Endothelial cell (in vitro differentiated cells): ENCODE measurements at regions not wholly inside any gene's neighbourhood (a gene's known extent, or its start where the extent isn't known, plus 50 kb on each side); places are given as distances from the start of the nearest gene placed in this dataset.

Source experiments
- DNase-seq: peaks from one replicate; pipeline ENCODE4 v3.0.0; 2021; ENCODE audit warnings: low spot score
- H3K27ac Mint-ChIP-seq: one replicate; pipeline ENCODE4 v1.8.0; 2021; ENCODE audit warnings: mixed read lengths, inconsistent platforms; ENCODE audit not compliant: unreplicated experiment
- H3K27me3 Mint-ChIP-seq: one replicate; pipeline ENCODE4 v1.8.0; 2021; ENCODE audit warnings: mild to moderate bottlenecking, moderate library complexity, mixed read lengths, inconsistent platforms; ENCODE audit not compliant: unreplicated experiment
- H3K36me3 Mint-ChIP-seq: one replicate; pipeline ENCODE4 v1.8.0; 2021; ENCODE audit warnings: mild to moderate bottlenecking, low read depth, mixed read lengths, inconsistent platforms; ENCODE audit not compliant: unreplicated experiment
- H3K4me1 Mint-ChIP-seq: one replicate; pipeline ENCODE4 v1.8.0; 2021; ENCODE audit warnings: mild to moderate bottlenecking, mixed read lengths, inconsistent platforms; ENCODE audit not compliant: unreplicated experiment
- H3K4me3 Mint-ChIP-seq: one replicate; pipeline ENCODE4 v1.8.0; 2021; ENCODE audit warnings: mild to moderate bottlenecking, mixed read lengths, inconsistent platforms; ENCODE audit not compliant: unreplicated experiment
- H3K9me3 Mint-ChIP-seq: one replicate; pipeline ENCODE4 v1.8.0; 2021; ENCODE audit warnings: mixed read lengths, inconsistent platforms; ENCODE audit not compliant: unreplicated experiment
- TF ChIP-seq, protein P1 (sequence below): fragments of 200-600 bp; sonication (generic); IDR thresholded peaks from one replicate; pipeline ENCODE4 v1.5.0; 2021; ENCODE audit warnings: antibody characterized with exemption; ENCODE audit not compliant: unreplicated experiment

DNA sequence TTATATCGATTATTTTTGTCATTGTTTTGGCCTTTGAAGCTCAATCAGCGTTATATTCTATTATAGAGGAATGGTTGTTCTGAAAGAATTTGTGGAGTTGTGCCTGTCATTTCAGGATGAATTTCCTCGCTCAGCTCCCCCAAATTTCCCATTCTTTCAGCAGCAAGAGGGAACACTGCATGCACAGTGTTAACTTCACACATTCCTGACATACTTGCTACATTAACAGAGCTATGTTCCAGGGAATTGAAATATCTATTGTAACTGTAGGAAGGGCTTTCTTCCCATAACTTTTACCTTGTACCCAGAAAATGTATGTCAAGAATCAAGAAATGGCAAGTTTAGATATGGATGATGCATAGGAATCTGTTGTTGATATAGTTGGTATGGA, 379.0 kb downstream of the LRIG3 start:
- Mint-ChIP-seq H3K9me3 (no peaks in the 10 kb centered on the region), H3K4me3 (no peak overlapping the region), H3K36me3 (no peaks in the 10 kb centered on the region), H3K27ac (no peak overlapping the region), H3K4me1 (no peaks in the 10 kb centered on the region), H3K27me3 (peaks cover 2% of the 10 kb centered on the region)
- TF ChIP-seq, protein P1, sequence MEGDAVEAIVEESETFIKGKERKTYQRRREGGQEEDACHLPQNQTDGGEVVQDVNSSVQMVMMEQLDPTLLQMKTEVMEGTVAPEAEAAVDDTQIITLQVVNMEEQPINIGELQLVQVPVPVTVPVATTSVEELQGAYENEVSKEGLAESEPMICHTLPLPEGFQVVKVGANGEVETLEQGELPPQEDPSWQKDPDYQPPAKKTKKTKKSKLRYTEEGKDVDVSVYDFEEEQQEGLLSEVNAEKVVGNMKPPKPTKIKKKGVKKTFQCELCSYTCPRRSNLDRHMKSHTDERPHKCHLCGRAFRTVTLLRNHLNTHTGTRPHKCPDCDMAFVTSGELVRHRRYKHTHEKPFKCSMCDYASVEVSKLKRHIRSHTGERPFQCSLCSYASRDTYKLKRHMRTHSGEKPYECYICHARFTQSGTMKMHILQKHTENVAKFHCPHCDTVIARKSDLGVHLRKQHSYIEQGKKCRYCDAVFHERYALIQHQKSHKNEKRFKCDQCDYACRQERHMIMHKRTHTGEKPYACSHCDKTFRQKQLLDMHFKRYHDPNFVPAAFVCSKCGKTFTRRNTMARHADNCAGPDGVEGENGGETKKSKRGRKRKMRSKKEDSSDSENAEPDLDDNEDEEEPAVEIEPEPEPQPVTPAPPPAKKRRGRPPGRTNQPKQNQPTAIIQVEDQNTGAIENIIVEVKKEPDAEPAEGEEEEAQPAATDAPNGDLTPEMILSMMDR, result no peak
- no peak for DNase-seq

DNA sequence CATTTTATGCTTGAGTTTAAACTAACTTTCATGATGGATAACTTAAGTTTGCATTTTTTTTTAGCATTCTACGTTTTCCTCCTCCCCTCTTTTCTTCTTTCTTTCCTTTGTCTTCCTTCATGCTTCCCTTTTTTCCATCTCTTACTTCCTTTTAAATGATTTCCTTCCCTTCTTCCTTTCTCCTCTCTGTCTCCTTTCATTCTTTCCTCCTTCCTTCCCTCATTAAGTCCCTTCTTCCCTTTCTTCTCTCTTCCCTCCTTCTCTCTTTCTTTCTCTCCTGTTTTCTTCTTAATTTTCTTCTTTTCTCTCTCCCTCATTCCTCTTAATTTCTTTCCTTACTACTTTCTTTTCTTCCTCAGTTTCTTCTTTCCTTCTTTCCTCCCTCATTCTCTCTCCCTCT, 376.0 kb downstream of the LRIG3 start:
- H3K4me3 Mint-ChIP-seq, result no peak overlapping the region
- H3K4me1 Mint-ChIP-seq, result no peaks in the 10 kb centered on the region
- no peak for DNase-seq
- H3K27me3 Mint-ChIP-seq, result peaks cover 2% of the 10 kb centered on the region
- no peaks in the 10 kb centered on the region for H3K36me3 Mint-ChIP-seq
- H3K9me3 Mint-ChIP-seq, result no peaks in the 10 kb centered on the region
- TF ChIP-seq, protein P1, result no peak
- H3K27ac Mint-ChIP-seq, result no peak overlapping the region

DNA sequence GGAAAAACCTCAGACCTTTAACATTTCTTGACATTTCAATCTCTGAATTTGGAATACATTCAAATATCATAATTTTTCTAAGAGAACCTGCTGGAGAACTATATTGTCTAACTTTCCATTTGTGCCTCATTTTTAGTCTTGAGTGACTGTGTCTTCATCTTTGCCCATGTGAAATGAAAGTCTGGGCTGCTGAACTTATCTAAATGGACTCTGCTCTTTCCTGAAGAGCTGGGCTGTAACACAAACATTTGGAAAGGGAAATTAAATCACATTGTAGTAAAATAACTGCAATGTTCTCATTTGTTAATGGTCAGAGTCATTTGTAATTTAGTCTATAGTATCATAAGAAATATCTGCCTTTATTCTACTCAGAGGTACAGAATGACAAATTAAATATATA, 373.1 kb downstream of the LRIG3 start:
- TF ChIP-seq, protein P1, result no peak
- Mint-ChIP-seq H3K27me3 (no peaks in the 10 kb centered on the region), H3K4me3 (no peak overlapping the region), H3K36me3 (no peaks in the 10 kb centered on the region), H3K4me1 (no peaks in the 10 kb centered on the region), H3K27ac (no peak overlapping the region), H3K9me3 (no peaks in the 10 kb centered on the region)
- no peak for DNase-seq

DNA sequence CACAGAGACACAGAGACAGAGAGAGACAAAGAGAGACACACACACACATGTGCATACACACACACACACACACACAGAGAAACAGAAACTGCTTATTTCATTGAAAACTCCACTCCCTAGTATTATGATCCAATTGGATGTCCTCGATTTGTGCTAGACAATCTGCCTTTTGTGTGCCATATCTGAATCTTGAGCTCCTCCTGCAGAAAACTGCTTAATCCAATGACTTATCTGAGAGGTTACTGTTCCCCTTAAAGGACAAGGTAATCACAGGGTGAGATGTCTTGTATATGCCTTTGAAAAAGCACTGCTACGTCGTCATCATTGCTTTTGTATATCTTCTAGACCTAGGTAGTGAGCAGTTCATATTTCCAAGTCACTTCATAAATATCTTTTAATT, 371.5 kb downstream of the LRIG3 start:
- no peaks in the 10 kb centered on the region for H3K4me1 Mint-ChIP-seq
- DNase-seq, result no peak
- no peaks in the 10 kb centered on the region for H3K9me3 Mint-ChIP-seq
- TF ChIP-seq, protein P1, result no peak
- H3K27me3 Mint-ChIP-seq, result no peaks in the 10 kb centered on the region
- no peak overlapping the region for H3K27ac Mint-ChIP-seq
- H3K36me3 Mint-ChIP-seq, result no peaks in the 10 kb centered on the region
- no peak overlapping the region for H3K4me3 Mint-ChIP-seq

DNA sequence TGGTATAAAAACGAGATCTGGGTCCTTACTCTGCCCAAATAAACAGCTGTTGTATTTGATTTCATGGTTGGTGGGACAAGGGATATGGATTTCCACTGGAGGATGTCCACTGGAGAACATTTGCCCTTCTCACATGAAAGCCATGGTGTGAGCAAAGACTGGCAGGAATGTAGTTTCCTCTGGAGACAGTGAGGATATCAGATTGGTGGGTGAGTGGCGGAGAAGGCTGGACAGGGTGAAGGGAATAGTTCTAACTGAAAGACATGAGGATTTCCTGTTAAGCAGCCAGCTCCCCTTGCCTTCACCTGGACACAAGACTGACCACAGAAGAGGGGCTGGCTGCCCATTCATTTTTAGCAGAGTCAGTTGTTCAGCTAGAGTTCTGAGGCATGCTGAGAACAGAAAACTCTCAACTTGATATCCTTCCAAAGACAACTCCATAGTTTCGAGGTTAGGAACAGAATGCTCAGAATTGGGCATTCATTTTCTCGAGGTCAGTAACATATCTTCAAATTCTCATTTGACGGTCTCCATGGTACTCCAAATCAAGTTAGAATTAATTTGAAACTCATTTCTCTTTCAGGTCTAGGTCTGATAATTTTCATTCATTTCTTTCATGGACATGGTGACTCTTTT, 365.7 kb downstream of the LRIG3 start:
- H3K27ac Mint-ChIP-seq, result no peak overlapping the region
- no peaks in the 10 kb centered on the region for H3K36me3 Mint-ChIP-seq
- no peak overlapping the region for H3K4me3 Mint-ChIP-seq

More for the DNA sequence above, 365.7 kb downstream of the LRIG3 start:
- TF ChIP-seq, protein P1, result no peak
- H3K9me3 Mint-ChIP-seq, result no peaks in the 10 kb centered on the region
- DNase-seq, result no peak
- H3K27me3 Mint-ChIP-seq, result no peaks in the 10 kb centered on the region
- H3K4me1 Mint-ChIP-seq, result peaks cover 2% of the 10 kb centered on the region
